Muscle of back (tissue), 3 donors: ENCODE measurements at regions not wholly inside any gene's neighbourhood (a gene's known extent, or its start where the extent isn't known, plus 50 kb on each side); places are given as distances from the start of the nearest gene placed in this dataset.
"Not testable (repeated sequence)": the region's sequence is repeated elsewhere in the genome, so short reads cannot be mapped to it uniquely, and the experiment has no call there.

Experiments
- DNase-seq, 3 donors: peaks; one replicate each; pipeline versions ENCODE4 v3.0.0 to v3.0.0-alpha.2; 2013

- DNase-seq = no peak
Observed at GRCh38 chr1:232416026-232416568, 213.8 kb downstream of the SIPA1L2 start.

- not testable (repeated sequence) for DNase-seq
Observed at GRCh38 chr1:232415481-232415880, 214.5 kb downstream of the SIPA1L2 start.

GRCh38 chr1:232414100-232414499, 215.8 kb downstream of the SIPA1L2 start:
- DNase-seq = no peak

GRCh38 chr1:232413674-232414073, 216.3 kb downstream of the SIPA1L2 start:
- DNase-seq = no peak

GRCh38 chr1:232409584-232409983, 220.3 kb downstream of the SIPA1L2 start:
- DNase-seq = no peak

- no peak for DNase-seq
Observed at GRCh38 chr1:232407120-232407519, 222.8 kb downstream of the SIPA1L2 start.

GRCh38 chr1:232405781-232406180, 224.2 kb downstream of the SIPA1L2 start:
- no peak for DNase-seq

GRCh38 chr1:232404981-232405731, 224.8 kb downstream of the SIPA1L2 start:
- no peak for DNase-seq

- DNase-seq = no peak
Observed at GRCh38 chr1:232404227-232404626, 225.7 kb downstream of the SIPA1L2 start.

GRCh38 chr1:232403017-232403714, 226.8 kb downstream of the SIPA1L2 start:
- DNase-seq = no peak

- no peak for DNase-seq
Observed at GRCh38 chr1:232398823-232399222, 231.1 kb downstream of the SIPA1L2 start.

GRCh38 chr1:232393444-232394146, 236.3 kb downstream of the SIPA1L2 start:
- DNase-seq = no peak

GRCh38 chr1:232393010-232393409, 236.9 kb downstream of the SIPA1L2 start:
- DNase-seq = no peak

GRCh38 chr1:232390590-232390989, 239.3 kb downstream of the SIPA1L2 start:
- no peak for DNase-seq

GRCh38 chr1:232389744-232390143, 240.2 kb downstream of the SIPA1L2 start:
- no peak for DNase-seq

- no peak for DNase-seq
Observed at GRCh38 chr1:232388363-232388762, 241.6 kb downstream of the SIPA1L2 start.

GRCh38 chr1:232386721-232387510, 243.0 kb downstream of the SIPA1L2 start:
- no peak for DNase-seq

GRCh38 chr1:232386294-232386693, 243.6 kb downstream of the SIPA1L2 start:
- peak in 1 of 3 donors; percentile 30 for DNase-seq

- DNase-seq = no peak
Observed at GRCh38 chr1:232385221-232385620, 244.7 kb downstream of the SIPA1L2 start.

GRCh38 chr1:232384171-232384883, 245.6 kb downstream of the SIPA1L2 start:
- no peak for DNase-seq
